ENCODE measurements at regions not wholly inside any gene's neighbourhood (a gene's known extent, or its start where the extent isn't known, plus 50 kb on each side); places are given as distances from the start of the nearest gene placed in this dataset.

- no peak for TF ChIP-seq CTCF (IDR thresholded peaks at IDR 0.05; ENCODE audit: extremely low read depth in 1 of 2, insufficient read depth in 1 of 2, low read depth in 1 of 2, low read length in 2 of 2)
- no peak for TF ChIP-seq EZH2 (IDR thresholded peaks at IDR 0.05; ENCODE audit: borderline replicate concordance, low read depth, low read length, severe bottlenecking)
- no peak for TF ChIP-seq POLR2A (IDR thresholded peaks at IDR 0.05; ENCODE audit: low read depth, low read length)
- no peak for TF ChIP-seq JUN (IDR thresholded peaks at IDR 0.05; ENCODE audit: borderline replicate concordance, insufficient read depth, insufficient read length, low read depth)
- TF ChIP-seq MAX (IDR thresholded peaks at IDR 0.05; ENCODE audit: insufficient read depth, insufficient read length), result no peak
Measured at GRCh38 chr9:104269996-104270963, 176.2 kb downstream of the SMC2 start.

All from endothelial cell of umbilical vein (primary cell).